ENCODE measurements at regions not wholly inside any gene's neighbourhood (a gene's known extent, or its start where the extent isn't known, plus 50 kb on each side); places are given as distances from the start of the nearest gene placed in this dataset.

- Histone ChIP-seq H3K36me3 (ENCODE audit: control insufficient read depth in 2 of 2, extremely low read depth in 1 of 2, insufficient read depth in 2 of 2, low read length in 2 of 2) (no peaks in the 10 kb centered on the region), H3K9me1 (ENCODE audit: control insufficient read depth, extremely low read depth, insufficient read depth, low read length) (no peaks in the 10 kb centered on the region), H3K27me3 (ENCODE audit: control insufficient read depth, extremely low read depth, insufficient read depth, low read length) (no peaks in the 10 kb centered on the region), H3K27ac (ENCODE audit: control insufficient read depth, insufficient read depth, low read length) (no peak overlapping the region), H3K79me2 (ENCODE audit: control insufficient read depth, insufficient read depth, low read length) (no peaks in the 10 kb centered on the region), H3K9me3 (ENCODE audit: control insufficient read depth, low read depth, low read length) (no peaks in the 10 kb centered on the region), H3K4me3 (ENCODE audit: control insufficient read depth in 2 of 3, extremely low read depth in 1 of 3, insufficient read depth in 2 of 3, low read depth in 1 of 3, low read length in 3 of 3) (no peak overlapping the region), H3K4me2 (ENCODE audit: control insufficient read depth, extremely low read depth, insufficient read depth, low read depth, low read length) (no peak overlapping the region), H3K9ac (ENCODE audit: control insufficient read depth, extremely low read depth, insufficient read depth, low read length) (no peak overlapping the region), H4K20me1 (ENCODE audit: control insufficient read depth, extremely low read depth, insufficient read depth, low read length) (no peaks in the 10 kb centered on the region), H2AFZ (ENCODE audit: control insufficient read depth, low read length) (no peak overlapping the region), H3K4me1 (ENCODE audit: control insufficient read depth, extremely low read depth, insufficient read depth, low read length) (no peaks in the 10 kb centered on the region)
- FAIRE-seq (no peak), DNase-seq (ENCODE audit: low read depth, low spot score) (no peak)
- dilution Hi-C loops (cut with MboI; ENCODE audit: extremely low pct_ligation_motif_present, low sequenced_read_pairs): no loop called here
- peak in 1 of 3 experiments; percentile 2 for TF ChIP-seq CTCF (optimal IDR thresholded peaks at IDR 0.05 in 1 of 3, IDR thresholded peaks at IDR 0.05 in 1 of 3, conservative IDR thresholded peaks at IDR 0.05 in 1 of 3; ENCODE audit: extremely low read depth in 1 of 3, insufficient read depth in 2 of 3, low read length in 3 of 3)
- TF ChIP-seq EZH2 (IDR thresholded peaks at IDR 0.05; ENCODE audit: low read length): no peak
These were observed 505.6 kb downstream of the RAPGEF2 start for GRCh38 chr4:159608436-159608835.

GRCh38 chr4:159632031-159632430, 529.2 kb downstream of the RAPGEF2 start:
- no peak for FAIRE-seq
- no peaks in the 10 kb centered on the region for H4K20me1 ChIP-seq (ENCODE audit: control insufficient read depth, extremely low read depth, insufficient read depth, low read length)
- H3K4me1 ChIP-seq (ENCODE audit: control insufficient read depth, extremely low read depth, insufficient read depth, low read length): no peaks in the 10 kb centered on the region
- H3K36me3 ChIP-seq (ENCODE audit: control insufficient read depth in 2 of 2, extremely low read depth in 1 of 2, insufficient read depth in 2 of 2, low read length in 2 of 2): peaks cover 0 to 3% of the 10 kb centered on the region in 2 experiments
- no peak overlapping the region for H3K4me3 ChIP-seq (ENCODE audit: control insufficient read depth in 2 of 3, extremely low read depth in 1 of 3, insufficient read depth in 2 of 3, low read depth in 1 of 3, low read length in 3 of 3)
- DNase-seq (ENCODE audit: low read depth, low spot score): no peak
- dilution Hi-C loops (cut with MboI; ENCODE audit: extremely low pct_ligation_motif_present, low sequenced_read_pairs): no loop called here
- no peaks in the 10 kb centered on the region for H3K9me3 ChIP-seq (ENCODE audit: control insufficient read depth, low read depth, low read length)
- H3K4me2 ChIP-seq (ENCODE audit: control insufficient read depth, extremely low read depth, insufficient read depth, low read depth, low read length): no peak overlapping the region
- H3K27ac ChIP-seq (ENCODE audit: control insufficient read depth, insufficient read depth, low read length): no peak overlapping the region
- no peaks in the 10 kb centered on the region for H3K27me3 ChIP-seq (ENCODE audit: control insufficient read depth, extremely low read depth, insufficient read depth, low read length)
- TF ChIP-seq EZH2 (IDR thresholded peaks at IDR 0.05; ENCODE audit: low read length) (no peak), CTCF (optimal IDR thresholded peaks at IDR 0.05 in 1 of 3, IDR thresholded peaks at IDR 0.05 in 1 of 3, conservative IDR thresholded peaks at IDR 0.05 in 1 of 3; ENCODE audit: extremely low read depth in 1 of 3, insufficient read depth in 2 of 3, low read length in 3 of 3) (no peak)
- H2AFZ ChIP-seq (ENCODE audit: control insufficient read depth, low read length): no peak overlapping the region
- no peak overlapping the region for H3K9ac ChIP-seq (ENCODE audit: control insufficient read depth, extremely low read depth, insufficient read depth, low read length)
- no peaks in the 10 kb centered on the region for H3K79me2 ChIP-seq (ENCODE audit: control insufficient read depth, insufficient read depth, low read length)
- no peaks in the 10 kb centered on the region for H3K9me1 ChIP-seq (ENCODE audit: control insufficient read depth, extremely low read depth, insufficient read depth, low read length)

All from keratinocyte (primary cell).